ENCODE measurements at regions not wholly inside any gene's neighbourhood (a gene's known extent, or its start where the extent isn't known, plus 50 kb on each side); places are given as distances from the start of the nearest gene placed in this dataset.

- no peak for DNase-seq (ENCODE audit: low read depth in 2 of 2)
Measured at GRCh38 chr3:187929112-187929816, 184.0 kb upstream of the BCL6 start.

GRCh38 chr3:187930021-187930420 is 184.8 kb upstream of the BCL6 start:
- no peak for DNase-seq (ENCODE audit: low read depth in 2 of 2)

GRCh38 chr3:187931101-187931500 is 185.8 kb upstream of the BCL6 start:
- no peak for DNase-seq (ENCODE audit: low read depth in 2 of 2)

- DNase-seq (ENCODE audit: low read depth in 2 of 2), result no peak
Measured at GRCh38 chr3:187931770-187932278, 186.6 kb upstream of the BCL6 start.

GRCh38 chr3:187932530-187932929 is 187.3 kb upstream of the BCL6 start:
- DNase-seq (ENCODE audit: low read depth in 2 of 2), result no peak

GRCh38 chr3:187935623-187936156 is 190.4 kb upstream of the BCL6 start:
- peak in 1 of 2 donors; percentile 25 for DNase-seq (ENCODE audit: low read depth in 2 of 2)

- DNase-seq (ENCODE audit: low read depth in 2 of 2), result no peak
Measured at GRCh38 chr3:187936676-187937075, 191.4 kb upstream of the BCL6 start.

GRCh38 chr3:187939891-187940290 is 194.6 kb upstream of the BCL6 start:
- DNase-seq (ENCODE audit: low read depth in 2 of 2), result no peak

- DNase-seq (ENCODE audit: low read depth in 2 of 2), result no peak
Measured at GRCh38 chr3:187941135-187941847, 196.0 kb upstream of the BCL6 start.

- no peak for DNase-seq (ENCODE audit: low read depth in 2 of 2)
Measured at GRCh38 chr3:187941848-187942194, 196.6 kb upstream of the BCL6 start.

- no peak for DNase-seq (ENCODE audit: low read depth in 2 of 2)
Measured at GRCh38 chr3:187942658-187943241, 197.5 kb upstream of the BCL6 start.

- DNase-seq (ENCODE audit: low read depth in 2 of 2), result no peak
Measured at GRCh38 chr3:187943677-187944389, 198.6 kb upstream of the BCL6 start.

- no peak for DNase-seq (ENCODE audit: low read depth in 2 of 2)
Measured at GRCh38 chr3:187944390-187945179, 199.3 kb upstream of the BCL6 start.

GRCh38 chr3:187945374-187945773 is 200.1 kb upstream of the BCL6 start:
- DNase-seq (ENCODE audit: low read depth in 2 of 2), result no peak

- no peak for DNase-seq (ENCODE audit: low read depth in 2 of 2)
Measured at GRCh38 chr3:187946163-187946691, 201.0 kb upstream of the BCL6 start.

GRCh38 chr3:187946981-187947380 is 201.7 kb upstream of the BCL6 start:
- DNase-seq (ENCODE audit: low read depth in 2 of 2), result no peak

- DNase-seq (ENCODE audit: low read depth in 2 of 2), result no peak
Measured at GRCh38 chr3:187947927-187948682, 202.8 kb upstream of the BCL6 start.

GRCh38 chr3:187949093-187949820 is 204.0 kb upstream of the BCL6 start:
- no peak for DNase-seq (ENCODE audit: low read depth in 2 of 2)

- no peak for DNase-seq (ENCODE audit: low read depth in 2 of 2)
Measured at GRCh38 chr3:187950671-187951070, 203.3 kb upstream of the LPP start.
